Natural killer cell treated with Interleukin-12 subunit alpha and Interleukin-12 subunit beta and Interleukin-15 and Interleukin-18, amount 100 ng/mL, for 72 hours (primary cell): ENCODE measurements at regions not wholly inside any gene's neighbourhood (a gene's known extent, or its start where the extent isn't known, plus 50 kb on each side); places are given as distances from the start of the nearest gene placed in this dataset.
"Not testable (repeated sequence)": the region's sequence is repeated elsewhere in the genome, so short reads cannot be mapped to it uniquely, and the experiment has no call there.

Experiments
- ATAC-seq, 2 donors: fragments of 150-1000 bp; cut with Tn5 transposase in 1 of 2; sonication (Bioruptor Pico), chemical (Tn5 transposase) in 1 of 2; 2 replicates each; pipeline ENCODE4 v1.10.0; 2021
- DNase-seq: peaks from one replicate; pipeline ENCODE4 v3.0.0; 2022; ENCODE audit warnings: low spot score
- H3K27ac Mint-ChIP-seq, 2 donors: 1 replicate in 1 of 2; 2 replicates in 1 of 2; pipeline ENCODE4 v1.8.0; 2022; ENCODE audit warnings: mixed read lengths in 2 of 2, mild to moderate bottlenecking in 1 of 2, moderate library complexity in 1 of 2
- H3K27me3 Mint-ChIP-seq, 2 donors: 1 replicate in 1 of 2; 2 replicates in 1 of 2; pipeline ENCODE4 v1.8.0; 2022; ENCODE audit warnings: mixed read lengths in 2 of 2
- H3K36me3 Mint-ChIP-seq: one replicate; pipeline ENCODE4 v1.8.0; 2022; ENCODE audit warnings: mixed read lengths
- H3K4me1 Mint-ChIP-seq, 2 donors: 1 replicate in 1 of 2; 2 replicates in 1 of 2; pipeline ENCODE4 v1.8.0; 2022; ENCODE audit warnings: low read depth in 2 of 2, mixed read lengths in 2 of 2, mild to moderate bottlenecking in 1 of 2
- H3K4me3 Mint-ChIP-seq: one replicate; pipeline ENCODE4 v1.8.0; 2022; ENCODE audit warnings: mixed read lengths
- H3K9me3 Mint-ChIP-seq: 2 replicates; pipeline ENCODE4 v1.8.0; 2022; ENCODE audit warnings: mixed read lengths

DNA sequence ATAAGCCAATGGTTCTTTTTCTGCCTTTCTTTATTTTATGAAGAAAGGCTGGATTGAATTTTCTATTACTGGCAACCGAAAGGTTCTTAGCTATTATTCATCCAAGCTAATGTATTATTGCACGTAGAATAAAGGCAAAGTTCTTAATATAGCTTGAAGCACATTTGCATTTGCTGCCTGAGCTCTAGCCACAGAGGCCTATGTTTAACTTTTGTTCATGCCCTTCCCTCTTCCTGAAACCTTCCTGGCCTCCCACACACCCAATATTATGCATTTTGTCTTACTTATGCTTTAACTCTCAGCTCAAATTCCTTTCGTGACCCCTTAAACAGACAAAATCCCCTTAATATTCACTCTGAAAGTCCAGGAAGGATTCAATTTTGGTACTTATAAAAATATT, 71.0 kb upstream of the ZNF280D start:
- ATAC-seq (no peak), DNase-seq (no peak)
- Mint-ChIP-seq H3K27me3 (peaks cover 9 to 17% of the 10 kb centered on the region in 2 donors), H3K4me1 (peaks cover 0 to 9% of the 10 kb centered on the region in 2 donors), H3K4me3 (no peak overlapping the region), H3K36me3 (peaks cover 17% of the 10 kb centered on the region), H3K9me3 (peaks cover 3% of the 10 kb centered on the region), H3K27ac (no peak overlapping the region)

DNA sequence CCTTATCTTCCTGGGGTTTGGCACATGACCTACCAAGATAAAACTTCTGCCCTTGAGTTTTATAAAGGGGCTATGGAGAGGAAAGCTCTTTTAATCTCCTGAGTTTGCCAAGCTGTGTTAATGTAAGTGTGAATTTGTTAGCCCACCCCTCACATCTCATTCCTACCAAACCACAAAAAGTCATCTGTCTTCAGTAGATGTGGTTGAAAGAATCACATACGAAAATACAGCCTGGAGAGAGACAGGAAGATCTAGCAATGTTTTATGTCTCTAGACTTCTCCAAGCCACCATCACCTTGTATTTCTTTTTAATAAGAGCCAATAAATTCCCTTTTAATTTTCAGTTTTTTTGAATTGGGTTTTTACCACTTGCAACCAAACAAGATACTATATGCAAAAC, 68.9 kb upstream of the ZNF280D start:
- Mint-ChIP-seq H3K4me1 (peaks cover 0 to 9% of the 10 kb centered on the region in 2 donors), H3K9me3 (no peaks in the 10 kb centered on the region), H3K4me3 (no peak overlapping the region), H3K36me3 (no peaks in the 10 kb centered on the region), H3K27me3 (peaks cover 9 to 17% of the 10 kb centered on the region in 2 donors), H3K27ac (no peak overlapping the region)
- DNase-seq: no peak
- no peak for ATAC-seq

GRCh38 chr15:56798639-56799038, 65.3 kb upstream of the ZNF280D start:
- no peak overlapping the region for H3K4me3 Mint-ChIP-seq
- H3K36me3 Mint-ChIP-seq: no peaks in the 10 kb centered on the region
- peaks cover 8 to 17% of the 10 kb centered on the region in 2 donors for H3K27me3 Mint-ChIP-seq
- H3K4me1 Mint-ChIP-seq: no peaks in the 10 kb centered on the region
- no peak overlapping the region for H3K27ac Mint-ChIP-seq
- ATAC-seq (peak in 1 of 2 donors; percentile 91), DNase-seq (no peak)
- H3K9me3 Mint-ChIP-seq: no peaks in the 10 kb centered on the region

GRCh38 chr15:56797720-56798275, 64.5 kb upstream of the ZNF280D start:
- no peaks in the 10 kb centered on the region for H3K9me3 Mint-ChIP-seq
- DNase-seq (no peak), ATAC-seq (no peak)
- peaks cover 6 to 17% of the 10 kb centered on the region in 2 donors for H3K27me3 Mint-ChIP-seq
- no peak overlapping the region for H3K27ac Mint-ChIP-seq
- no peaks in the 10 kb centered on the region for H3K4me1 Mint-ChIP-seq
- peaks cover 6% of the 10 kb centered on the region for H3K36me3 Mint-ChIP-seq
- H3K4me3 Mint-ChIP-seq: no peak overlapping the region

DNA sequence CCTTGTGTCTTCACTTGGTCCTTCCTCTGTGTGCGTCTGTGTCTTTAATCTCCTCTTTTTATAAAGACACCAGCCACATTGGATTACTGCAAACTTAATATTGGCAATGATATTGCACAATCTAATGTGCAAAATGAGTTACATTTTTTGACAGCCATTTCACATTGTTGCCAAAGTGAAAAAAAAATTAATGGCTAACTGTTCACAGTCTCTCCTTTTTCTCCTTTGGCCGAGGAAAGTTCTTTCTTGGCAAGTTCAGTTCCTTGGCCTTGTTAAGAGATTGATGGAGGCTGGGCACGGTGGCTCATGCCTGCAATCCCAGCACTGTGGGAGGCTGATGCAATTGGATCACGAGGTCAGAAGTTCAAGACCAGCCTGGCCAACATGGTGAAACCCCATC, 62.2 kb upstream of the ZNF280D start:
- H3K27me3 Mint-ChIP-seq: no peaks in the 10 kb centered on the region
- no peak overlapping the region for H3K4me3 Mint-ChIP-seq
- H3K36me3 Mint-ChIP-seq: peaks cover 6% of the 10 kb centered on the region
- ATAC-seq (no peak), DNase-seq (no peak)
- H3K27ac Mint-ChIP-seq: no peak overlapping the region
- no peaks in the 10 kb centered on the region for H3K4me1 Mint-ChIP-seq
- no peaks in the 10 kb centered on the region for H3K9me3 Mint-ChIP-seq

- H3K36me3 Mint-ChIP-seq: peaks cover 6% of the 10 kb centered on the region
- H3K4me3 Mint-ChIP-seq: no peak overlapping the region
- no peaks in the 10 kb centered on the region for H3K27me3 Mint-ChIP-seq
- no peak overlapping the region for H3K27ac Mint-ChIP-seq
- DNase-seq (no peak), ATAC-seq (no peak)
- H3K4me1 Mint-ChIP-seq: no peaks in the 10 kb centered on the region
- no peaks in the 10 kb centered on the region for H3K9me3 Mint-ChIP-seq
Measured at GRCh38 chr15:56794553-56795329, 61.4 kb upstream of the ZNF280D start.

- Mint-ChIP-seq H3K36me3 (peaks cover 6% of the 10 kb centered on the region), H3K9me3 (no peaks in the 10 kb centered on the region), H3K4me1 (no peaks in the 10 kb centered on the region), H3K4me3 (no peak overlapping the region), H3K27me3 (no peaks in the 10 kb centered on the region), H3K27ac (no peak overlapping the region)
- ATAC-seq: no peak
- no peak for DNase-seq
Measured at GRCh38 chr15:56794165-56794552, 60.9 kb upstream of the ZNF280D start.

- peaks cover 0 to 1% of the 10 kb centered on the region in 2 donors for H3K4me1 Mint-ChIP-seq
- no peaks in the 10 kb centered on the region for H3K9me3 Mint-ChIP-seq
- H3K27me3 Mint-ChIP-seq: no peaks in the 10 kb centered on the region
- DNase-seq (no peak), ATAC-seq (no peak)
- no peak overlapping the region for H3K4me3 Mint-ChIP-seq
- H3K36me3 Mint-ChIP-seq: peaks cover 6% of the 10 kb centered on the region
- no peak overlapping the region for H3K27ac Mint-ChIP-seq
Measured at GRCh38 chr15:56792211-56792610, 58.9 kb upstream of the ZNF280D start.

DNA sequence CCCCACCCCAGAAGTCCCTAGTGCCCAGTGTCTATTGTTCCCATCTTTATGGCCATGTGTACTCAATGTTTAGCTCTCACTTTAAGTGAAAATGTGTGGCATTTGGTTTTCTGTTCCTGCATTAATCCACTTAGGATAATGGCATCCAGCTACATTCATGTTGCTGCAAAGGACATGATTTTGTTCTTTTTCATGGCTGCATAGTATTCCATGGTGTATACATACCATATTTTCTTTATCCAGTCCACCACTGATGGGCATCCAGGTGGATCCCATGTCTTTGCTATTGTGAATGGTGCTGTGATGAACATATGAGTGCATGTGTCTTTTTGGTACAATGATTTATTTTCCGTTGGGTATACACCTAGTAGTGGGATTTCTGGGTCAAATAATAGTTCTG, 58.2 kb upstream of the ZNF280D start:
- not testable (repeated sequence) for ATAC-seq, H3K27ac Mint-ChIP-seq, H3K4me3 Mint-ChIP-seq, H3K4me1 Mint-ChIP-seq, H3K9me3 Mint-ChIP-seq, H3K27me3 Mint-ChIP-seq, H3K36me3 Mint-ChIP-seq, DNase-seq

DNA sequence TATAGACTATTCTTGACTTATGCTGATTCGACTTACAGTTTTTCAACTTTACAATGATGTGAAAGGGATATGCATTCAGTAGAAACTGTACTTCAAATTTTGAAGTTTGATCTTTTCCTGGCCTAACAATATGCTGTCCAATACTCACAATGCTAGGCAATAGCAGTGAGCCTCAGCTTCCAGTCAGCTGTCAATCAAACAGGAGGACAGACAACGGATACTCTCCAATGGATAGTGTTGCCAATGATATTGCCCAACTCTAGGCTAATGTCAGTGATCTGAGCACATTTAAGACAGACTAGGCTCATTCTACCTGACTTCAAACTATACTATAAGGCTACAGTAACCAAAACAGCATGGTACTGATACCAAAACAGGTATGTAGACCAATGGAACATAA, 55.0 kb upstream of the ZNF280D start:
- Mint-ChIP-seq H3K27me3 (no peaks in the 10 kb centered on the region), H3K4me1 (peaks cover 0 to 10% of the 10 kb centered on the region in 2 donors), H3K4me3 (no peak overlapping the region), H3K36me3 (peaks cover 6% of the 10 kb centered on the region), H3K9me3 (no peaks in the 10 kb centered on the region), H3K27ac (no peak overlapping the region)
- DNase-seq: no peak
- no peak for ATAC-seq

- Mint-ChIP-seq H3K4me1 (peaks cover 0 to 10% of the 10 kb centered on the region in 2 donors), H3K27ac (peak overlapping the region in 1 of 2 donors; percentile 14), H3K27me3 (no peaks in the 10 kb centered on the region), H3K9me3 (no peaks in the 10 kb centered on the region), H3K4me3 (peak overlapping the region; percentile 53), H3K36me3 (no peaks in the 10 kb centered on the region)
- DNase-seq (no peak), ATAC-seq (peak in 1 of 2 donors; percentile 81)
Measured at GRCh38 chr15:56786966-56787365, 53.7 kb upstream of the ZNF280D start.

DNA sequence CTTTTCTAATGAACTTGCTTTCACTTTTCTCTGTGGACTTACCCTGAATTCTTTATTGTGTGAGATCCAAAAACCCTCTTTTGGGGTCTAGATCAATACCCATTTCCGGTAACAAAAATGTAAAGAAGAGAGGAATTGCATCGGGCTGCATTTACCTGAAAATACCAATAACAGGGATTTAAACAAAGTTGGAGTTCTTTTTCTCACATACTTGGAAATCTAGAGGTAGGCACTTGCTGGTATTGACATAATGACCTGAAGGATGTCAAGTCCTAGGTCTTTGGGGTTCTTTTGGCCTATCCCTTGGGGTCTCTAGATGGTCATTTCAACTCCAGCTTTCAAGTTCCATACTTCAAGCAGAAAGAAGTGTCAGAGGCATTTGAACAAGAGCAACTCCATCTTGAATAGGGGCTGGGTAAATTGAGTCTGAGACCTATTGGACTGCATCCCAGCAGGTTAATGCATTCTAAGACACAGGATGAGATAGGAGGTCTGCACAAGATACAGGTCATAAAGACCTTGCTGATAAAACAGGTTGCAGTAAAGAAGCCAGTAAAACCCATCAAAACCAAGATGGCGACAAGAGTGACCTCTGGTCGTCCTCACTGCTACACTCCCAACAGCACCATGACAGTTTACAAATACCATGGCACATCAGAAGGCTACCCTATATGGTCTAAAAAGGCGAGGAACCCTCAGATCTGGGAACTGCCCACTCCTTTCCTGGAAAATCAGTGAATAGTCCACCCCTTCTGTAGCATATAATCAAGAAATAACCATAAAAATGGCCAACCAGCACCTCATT, 50.8 kb upstream of the ZNF280D start:
- H3K27ac Mint-ChIP-seq: no peak overlapping the region
- no peak for ATAC-seq
- no peak overlapping the region for H3K4me3 Mint-ChIP-seq
- no peak for DNase-seq
- H3K36me3 Mint-ChIP-seq: no peaks in the 10 kb centered on the region
- H3K4me1 Mint-ChIP-seq: peaks cover 9 to 21% of the 10 kb centered on the region in 2 donors
- no peaks in the 10 kb centered on the region for H3K27me3 Mint-ChIP-seq
- H3K9me3 Mint-ChIP-seq: no peaks in the 10 kb centered on the region

DNA sequence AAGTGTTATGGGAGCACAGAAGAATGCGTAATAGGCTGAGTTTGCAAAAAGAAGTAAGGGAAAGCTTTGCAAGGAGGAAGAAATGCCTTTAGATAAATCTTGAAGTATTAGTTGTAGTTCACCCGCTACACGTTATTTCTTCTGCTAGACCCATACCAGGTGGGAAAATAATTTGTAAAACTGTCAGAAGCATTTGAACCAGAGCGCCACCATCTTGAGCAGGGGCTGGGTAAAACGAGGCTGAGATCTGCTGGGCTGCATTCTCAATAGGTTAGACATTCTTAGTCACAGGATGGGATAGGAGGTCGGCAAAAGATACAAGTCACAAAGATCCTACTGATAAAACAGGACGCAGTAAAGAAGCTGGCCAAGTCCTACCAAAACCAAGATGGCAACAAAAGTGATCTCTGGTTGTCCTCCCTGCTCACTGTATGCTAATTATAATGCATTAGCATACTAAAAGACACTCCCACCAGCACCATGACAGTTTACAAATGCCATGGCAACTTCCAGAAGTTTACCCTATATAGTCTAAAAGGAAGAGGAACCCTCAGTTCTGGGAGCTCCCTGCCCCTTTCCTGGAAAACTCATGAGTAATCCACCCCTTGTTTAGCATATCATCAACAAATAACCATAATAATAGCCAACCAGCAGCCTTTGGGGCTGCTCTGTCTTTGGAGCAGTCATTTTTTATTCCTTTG, 50.0 kb upstream of the ZNF280D start:
- DNase-seq: no peak
- H3K4me1 Mint-ChIP-seq: peaks cover 9 to 21% of the 10 kb centered on the region in 2 donors
- no peak overlapping the region for H3K4me3 Mint-ChIP-seq
- peaks cover 0 to under 1% of the 10 kb centered on the region in 2 donors for H3K27me3 Mint-ChIP-seq
- no peaks in the 10 kb centered on the region for H3K9me3 Mint-ChIP-seq
- H3K36me3 Mint-ChIP-seq: no peaks in the 10 kb centered on the region
- ATAC-seq: no peak
- H3K27ac Mint-ChIP-seq: no peak overlapping the region
